ENCODE measurements at regions not wholly inside any gene's neighbourhood (a gene's known extent, or its start where the extent isn't known, plus 50 kb on each side); places are given as distances from the start of the nearest gene placed in this dataset.

DNA sequence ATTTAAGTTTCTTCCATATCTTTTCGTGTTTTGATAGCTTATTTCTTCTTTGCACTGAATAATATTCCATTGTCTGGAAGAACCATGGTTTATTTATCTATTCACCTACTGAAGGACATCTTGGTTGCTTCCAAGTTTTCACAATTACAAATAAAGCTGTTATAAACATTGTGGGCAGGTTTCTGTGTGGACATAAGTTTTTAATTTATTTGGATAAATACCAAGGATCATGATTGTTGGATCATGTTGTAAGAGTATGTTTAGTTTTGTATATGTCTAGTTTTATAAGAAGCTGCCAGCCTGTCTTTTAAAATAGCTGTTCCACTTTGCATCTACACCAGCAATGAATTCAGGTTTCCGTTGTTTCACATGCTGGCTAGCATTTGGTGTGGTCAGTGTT, 339.4 kb downstream of the CDH11 start:
- H3K9me3 ChIP-seq (replicated peaks; ENCODE audit: insufficient read depth, low read length) = no peaks in the 10 kb centered on the region
- H3K27ac ChIP-seq (ENCODE audit: low read length) = no peak overlapping the region
- H3K4me2 ChIP-seq (ENCODE audit: low read depth, low read length) = no peak overlapping the region
- no peaks in the 10 kb centered on the region for H4K20me1 ChIP-seq (ENCODE audit: insufficient read depth, low read length)
- no peaks in the 10 kb centered on the region for H3K4me1 ChIP-seq (ENCODE audit: low read length)
- DNase-seq = no peak
- no peaks in the 10 kb centered on the region for H3K36me3 ChIP-seq (replicated peaks; ENCODE audit: insufficient read depth, low read length)
- H2AFZ ChIP-seq (ENCODE audit: low read length) = no peak overlapping the region
- H3K27me3 ChIP-seq (replicated peaks; ENCODE audit: insufficient read depth, low read length) = no peaks in the 10 kb centered on the region
- H3K9ac ChIP-seq (ENCODE audit: low read length) = no peak overlapping the region
- H3K9me2 ChIP-seq (replicated peaks; ENCODE audit: insufficient read depth, low read length) = no peaks in the 10 kb centered on the region
- H3F3A ChIP-seq (ENCODE audit: insufficient read depth, low read length) = no peaks in the 10 kb centered on the region
- no peak overlapping the region for H3K4me3 ChIP-seq (ENCODE audit: low read length)
- no peaks in the 10 kb centered on the region for H3K79me2 ChIP-seq (ENCODE audit: low read length)
- TF ChIP-seq EZH2phosphoT487 (IDR thresholded peaks at IDR 0.05; ENCODE audit: low read length) (no peak), EZH2 (optimal IDR thresholded peaks at IDR 0.05; ENCODE audit: low read depth, low read length) (no peak)
- TF ChIP-seq, protein P1, sequence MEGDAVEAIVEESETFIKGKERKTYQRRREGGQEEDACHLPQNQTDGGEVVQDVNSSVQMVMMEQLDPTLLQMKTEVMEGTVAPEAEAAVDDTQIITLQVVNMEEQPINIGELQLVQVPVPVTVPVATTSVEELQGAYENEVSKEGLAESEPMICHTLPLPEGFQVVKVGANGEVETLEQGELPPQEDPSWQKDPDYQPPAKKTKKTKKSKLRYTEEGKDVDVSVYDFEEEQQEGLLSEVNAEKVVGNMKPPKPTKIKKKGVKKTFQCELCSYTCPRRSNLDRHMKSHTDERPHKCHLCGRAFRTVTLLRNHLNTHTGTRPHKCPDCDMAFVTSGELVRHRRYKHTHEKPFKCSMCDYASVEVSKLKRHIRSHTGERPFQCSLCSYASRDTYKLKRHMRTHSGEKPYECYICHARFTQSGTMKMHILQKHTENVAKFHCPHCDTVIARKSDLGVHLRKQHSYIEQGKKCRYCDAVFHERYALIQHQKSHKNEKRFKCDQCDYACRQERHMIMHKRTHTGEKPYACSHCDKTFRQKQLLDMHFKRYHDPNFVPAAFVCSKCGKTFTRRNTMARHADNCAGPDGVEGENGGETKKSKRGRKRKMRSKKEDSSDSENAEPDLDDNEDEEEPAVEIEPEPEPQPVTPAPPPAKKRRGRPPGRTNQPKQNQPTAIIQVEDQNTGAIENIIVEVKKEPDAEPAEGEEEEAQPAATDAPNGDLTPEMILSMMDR (IDR thresholded peaks at IDR 0.05; ENCODE audit: low read length) = no peak

DNA sequence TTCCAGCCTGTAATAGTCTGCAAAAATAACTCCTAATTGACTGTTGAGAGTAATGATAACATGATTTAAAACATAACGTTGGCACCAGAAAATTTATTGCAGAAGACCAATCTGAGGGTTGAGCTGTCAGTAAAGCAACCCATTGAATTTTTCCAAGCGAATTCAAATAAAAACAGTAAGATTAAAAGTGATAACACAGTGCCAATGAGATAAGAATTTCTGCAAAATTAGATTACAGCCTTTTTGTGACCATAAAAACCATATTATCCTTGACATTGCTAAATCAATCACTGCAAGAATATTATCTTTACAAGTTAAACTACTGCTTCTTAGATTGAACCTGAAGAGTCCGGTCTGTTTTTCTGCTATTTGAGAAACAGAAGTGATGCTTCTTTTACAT, 341.4 kb downstream of the CDH11 start:
- H3K4me2 ChIP-seq (ENCODE audit: low read depth, low read length) = no peak overlapping the region
- no peaks in the 10 kb centered on the region for H3K9me2 ChIP-seq (replicated peaks; ENCODE audit: insufficient read depth, low read length)
- no peak overlapping the region for H3K27ac ChIP-seq (ENCODE audit: low read length)
- H2AFZ ChIP-seq (ENCODE audit: low read length) = no peak overlapping the region
- no peaks in the 10 kb centered on the region for H3K4me1 ChIP-seq (ENCODE audit: low read length)
- DNase-seq = no peak
- no peaks in the 10 kb centered on the region for H3K79me2 ChIP-seq (ENCODE audit: low read length)
- no peaks in the 10 kb centered on the region for H3K36me3 ChIP-seq (replicated peaks; ENCODE audit: insufficient read depth, low read length)
- no peaks in the 10 kb centered on the region for H4K20me1 ChIP-seq (ENCODE audit: insufficient read depth, low read length)
- no peak overlapping the region for H3K9ac ChIP-seq (ENCODE audit: low read length)
- TF ChIP-seq EZH2 (optimal IDR thresholded peaks at IDR 0.05; ENCODE audit: low read depth, low read length) (no peak), EZH2phosphoT487 (IDR thresholded peaks at IDR 0.05; ENCODE audit: low read length) (no peak)
- TF ChIP-seq, protein P1 (IDR thresholded peaks at IDR 0.05; ENCODE audit: low read length) = no peak
- H3K9me3 ChIP-seq (replicated peaks; ENCODE audit: insufficient read depth, low read length) = no peaks in the 10 kb centered on the region
- H3F3A ChIP-seq (ENCODE audit: insufficient read depth, low read length) = no peaks in the 10 kb centered on the region
- no peak overlapping the region for H3K4me3 ChIP-seq (ENCODE audit: low read length)
- H3K27me3 ChIP-seq (replicated peaks; ENCODE audit: insufficient read depth, low read length) = no peaks in the 10 kb centered on the region

DNA sequence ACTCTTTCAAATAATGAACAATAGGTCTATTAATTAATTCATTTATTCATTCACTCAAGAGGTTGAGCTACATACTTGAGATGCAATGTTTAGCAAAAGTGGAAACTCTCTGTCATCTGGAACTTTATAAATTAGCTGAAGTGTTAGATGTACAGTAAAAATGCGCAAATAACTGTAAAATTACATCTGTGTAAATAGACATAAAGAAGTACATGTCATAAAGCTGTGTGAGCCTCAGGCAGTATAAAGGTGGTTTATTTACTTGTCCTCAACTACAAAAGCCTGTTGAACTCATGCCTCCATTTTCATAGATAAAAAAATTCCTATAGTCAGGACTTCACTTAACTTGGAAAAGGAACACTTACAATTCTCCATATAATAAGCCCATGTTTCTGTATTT, 343.1 kb downstream of the CDH11 start:
- Histone ChIP-seq H3K4me1 (ENCODE audit: low read length) (no peaks in the 10 kb centered on the region), H3K9ac (ENCODE audit: low read length) (no peak overlapping the region), H3K79me2 (ENCODE audit: low read length) (no peaks in the 10 kb centered on the region), H3K27ac (ENCODE audit: low read length) (no peak overlapping the region), H2AFZ (ENCODE audit: low read length) (no peak overlapping the region), H3K4me2 (ENCODE audit: low read depth, low read length) (no peak overlapping the region), H3F3A (ENCODE audit: insufficient read depth, low read length) (no peaks in the 10 kb centered on the region), H3K9me2 (replicated peaks; ENCODE audit: insufficient read depth, low read length) (no peaks in the 10 kb centered on the region), H3K36me3 (replicated peaks; ENCODE audit: insufficient read depth, low read length) (no peaks in the 10 kb centered on the region), H3K4me3 (ENCODE audit: low read length) (no peak overlapping the region), H4K20me1 (ENCODE audit: insufficient read depth, low read length) (no peaks in the 10 kb centered on the region), H3K9me3 (replicated peaks; ENCODE audit: insufficient read depth, low read length) (no peaks in the 10 kb centered on the region), H3K27me3 (replicated peaks; ENCODE audit: insufficient read depth, low read length) (no peaks in the 10 kb centered on the region)
- DNase-seq = no peak
- TF ChIP-seq EZH2phosphoT487 (IDR thresholded peaks at IDR 0.05; ENCODE audit: low read length) (no peak), EZH2 (optimal IDR thresholded peaks at IDR 0.05; ENCODE audit: low read depth, low read length) (no peak)
- TF ChIP-seq, protein P1 (IDR thresholded peaks at IDR 0.05; ENCODE audit: low read length) = no peak
